ENCODE measurements at regions not wholly inside any gene's neighbourhood (a gene's known extent, or its start where the extent isn't known, plus 50 kb on each side); places are given as distances from the start of the nearest gene placed in this dataset.

- no peaks in the 10 kb centered on the region for H3K27me3 ChIP-seq (ENCODE audit: insufficient read depth, poor library complexity, severe bottlenecking)
- H3K27ac ChIP-seq (replicated peaks) = no peak overlapping the region
- no peak overlapping the region for H3K4me3 ChIP-seq (replicated peaks; ENCODE audit: insufficient read depth, low read length)
- TF ChIP-seq GABPA (IDR thresholded peaks at IDR 0.05; ENCODE audit: low read depth) = no peak
- TF ChIP-seq CTCF (IDR thresholded peaks at IDR 0.05; ENCODE audit: insufficient read depth, low read length) = no peak
- TF ChIP-seq SPI1 (IDR thresholded peaks at IDR 0.05; ENCODE audit: borderline replicate concordance, low read depth) = no peak
- TF ChIP-seq REST (IDR thresholded peaks at IDR 0.05; ENCODE audit: insufficient replicate concordance, low read depth) = no peak
- no peak for TF ChIP-seq POLR2AphosphoS5 (IDR thresholded peaks at IDR 0.05; ENCODE audit: low read depth)
- no peak for DNase-seq (ENCODE audit: low read depth in 1 of 2, low spot score in 1 of 2)
Measured at GRCh38 chr9:119004618-119004990, 364.6 kb downstream of the BRINP1 start.

- TF ChIP-seq SPI1 (IDR thresholded peaks at IDR 0.05; ENCODE audit: borderline replicate concordance, low read depth) (no peak), REST (IDR thresholded peaks at IDR 0.05; ENCODE audit: insufficient replicate concordance, low read depth) (no peak), GABPA (IDR thresholded peaks at IDR 0.05; ENCODE audit: low read depth) (no peak), POLR2AphosphoS5 (IDR thresholded peaks at IDR 0.05; ENCODE audit: low read depth) (no peak), CTCF (IDR thresholded peaks at IDR 0.05; ENCODE audit: insufficient read depth, low read length) (no peak)
Measured at GRCh38 chr9:119005162-119005561, 364.1 kb downstream of the BRINP1 start.

GRCh38 chr9:119009249-119009648 lies 360.0 kb downstream of the BRINP1 start:
- DNase-seq (ENCODE audit: low read depth in 1 of 2, low spot score in 1 of 2) = no peak
- Histone ChIP-seq H3K27me3 (ENCODE audit: insufficient read depth, poor library complexity, severe bottlenecking) (no peaks in the 10 kb centered on the region), H3K27ac (replicated peaks) (no peak overlapping the region), H3K4me3 (replicated peaks; ENCODE audit: insufficient read depth, low read length) (no peak overlapping the region)
- no peak for TF ChIP-seq POLR2AphosphoS5 (IDR thresholded peaks at IDR 0.05; ENCODE audit: low read depth)
- TF ChIP-seq REST (IDR thresholded peaks at IDR 0.05; ENCODE audit: insufficient replicate concordance, low read depth) = no peak
- no peak for TF ChIP-seq CTCF (IDR thresholded peaks at IDR 0.05; ENCODE audit: insufficient read depth, low read length)
- TF ChIP-seq SPI1 (IDR thresholded peaks at IDR 0.05; ENCODE audit: borderline replicate concordance, low read depth) = no peak
- TF ChIP-seq GABPA (IDR thresholded peaks at IDR 0.05; ENCODE audit: low read depth) = no peak

More at GRCh38 chr9:119005162-119005561, 364.1 kb downstream of the BRINP1 start:
- H3K27ac ChIP-seq (replicated peaks) = no peak overlapping the region
- H3K4me3 ChIP-seq (replicated peaks; ENCODE audit: insufficient read depth, low read length) = no peak overlapping the region
- no peaks in the 10 kb centered on the region for H3K27me3 ChIP-seq (ENCODE audit: insufficient read depth, poor library complexity, severe bottlenecking)
- no peak for DNase-seq (ENCODE audit: low read depth in 1 of 2, low spot score in 1 of 2)

Measured in HL-60 (cell line).